ENCODE measurements at regions not wholly inside any gene's neighbourhood (a gene's known extent, or its start where the extent isn't known, plus 50 kb on each side); places are given as distances from the start of the nearest gene placed in this dataset.
"Not testable (repeated sequence)": the region's sequence is repeated elsewhere in the genome, so short reads cannot be mapped to it uniquely, and the experiment has no call there.

DNA sequence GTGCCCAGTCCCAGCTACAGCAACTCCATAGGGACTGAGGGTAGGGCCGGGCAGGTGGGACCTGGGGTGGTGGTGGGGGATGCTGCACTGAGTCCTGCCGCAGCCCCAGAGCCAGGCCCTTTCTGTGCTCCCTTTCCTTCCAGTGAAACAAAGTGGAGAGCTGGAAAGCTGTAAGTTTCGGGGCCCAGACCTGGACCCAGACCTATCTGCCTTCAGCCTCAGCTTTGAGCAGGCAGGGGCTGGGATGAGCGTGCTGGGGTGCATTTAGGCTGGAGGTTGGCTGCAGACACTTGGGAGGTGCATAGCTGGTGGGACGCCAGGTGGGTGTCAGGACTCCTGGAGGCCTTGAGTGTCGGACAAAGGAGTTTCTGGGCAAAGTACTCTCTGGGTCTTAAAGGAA is 92.7 kb upstream of the C1orf174 start:
- DNase-seq (ENCODE audit: low spot score) = no peak

DNA sequence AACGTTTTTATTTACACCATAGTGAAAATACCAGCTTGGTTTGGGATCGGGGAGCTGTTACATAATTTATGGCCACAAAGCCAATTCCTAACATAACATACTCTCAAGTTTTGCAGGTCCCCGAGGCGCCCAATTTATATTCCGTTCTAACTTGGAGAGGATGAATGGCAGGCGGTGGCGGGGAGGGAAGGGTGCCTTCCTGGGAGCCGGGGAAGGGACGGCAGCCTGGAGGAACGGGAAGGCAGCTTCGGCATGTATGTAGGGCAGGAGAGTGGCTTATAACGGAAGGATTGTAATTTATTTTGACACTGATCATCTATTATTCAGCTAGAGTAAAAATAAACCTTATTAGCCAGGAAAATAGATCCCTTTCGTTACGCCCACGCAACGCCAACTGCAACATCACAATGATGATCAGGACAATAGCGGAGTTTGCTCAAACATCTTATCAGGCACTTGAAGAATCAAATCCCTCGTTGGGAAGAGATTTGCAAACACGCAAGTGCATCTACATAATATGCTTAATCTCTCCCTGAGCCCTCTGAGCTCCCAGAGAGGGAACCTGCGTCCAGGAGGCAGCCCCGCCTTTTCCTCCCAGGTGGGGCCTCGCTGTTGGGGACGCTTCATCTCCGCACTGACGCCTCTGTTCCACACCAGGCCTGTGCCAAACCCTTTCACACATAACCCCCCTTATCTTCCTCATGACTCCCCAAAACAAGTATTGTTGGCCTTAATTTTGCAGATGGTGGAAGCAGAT is 93.7 kb upstream of the C1orf174 start:
- Histone ChIP-seq H3K36me3 (no peaks in the 10 kb centered on the region), H3K4me1 (no peaks in the 10 kb centered on the region), H3K27me3 (no peaks in the 10 kb centered on the region), H3K4me3 (no peak overlapping the region), H3K9me3 (peaks cover 0 to 8% of the 10 kb centered on the region in 2 donors), H3K27ac (no peak overlapping the region)
- no peak for DNase-seq (ENCODE audit: low spot score)
- TF ChIP-seq, protein P1, sequence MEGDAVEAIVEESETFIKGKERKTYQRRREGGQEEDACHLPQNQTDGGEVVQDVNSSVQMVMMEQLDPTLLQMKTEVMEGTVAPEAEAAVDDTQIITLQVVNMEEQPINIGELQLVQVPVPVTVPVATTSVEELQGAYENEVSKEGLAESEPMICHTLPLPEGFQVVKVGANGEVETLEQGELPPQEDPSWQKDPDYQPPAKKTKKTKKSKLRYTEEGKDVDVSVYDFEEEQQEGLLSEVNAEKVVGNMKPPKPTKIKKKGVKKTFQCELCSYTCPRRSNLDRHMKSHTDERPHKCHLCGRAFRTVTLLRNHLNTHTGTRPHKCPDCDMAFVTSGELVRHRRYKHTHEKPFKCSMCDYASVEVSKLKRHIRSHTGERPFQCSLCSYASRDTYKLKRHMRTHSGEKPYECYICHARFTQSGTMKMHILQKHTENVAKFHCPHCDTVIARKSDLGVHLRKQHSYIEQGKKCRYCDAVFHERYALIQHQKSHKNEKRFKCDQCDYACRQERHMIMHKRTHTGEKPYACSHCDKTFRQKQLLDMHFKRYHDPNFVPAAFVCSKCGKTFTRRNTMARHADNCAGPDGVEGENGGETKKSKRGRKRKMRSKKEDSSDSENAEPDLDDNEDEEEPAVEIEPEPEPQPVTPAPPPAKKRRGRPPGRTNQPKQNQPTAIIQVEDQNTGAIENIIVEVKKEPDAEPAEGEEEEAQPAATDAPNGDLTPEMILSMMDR (IDR thresholded peaks at IDR 0.05) = no peak

More for the DNA sequence above, 92.7 kb upstream of the C1orf174 start:
- H3K4me3 ChIP-seq = no peak overlapping the region
- H3K9me3 ChIP-seq = peaks cover 0 to 8% of the 10 kb centered on the region in 2 donors
- TF ChIP-seq, protein P1 (IDR thresholded peaks at IDR 0.05) = no peak
- no peaks in the 10 kb centered on the region for H3K36me3 ChIP-seq
- H3K4me1 ChIP-seq = no peaks in the 10 kb centered on the region
- no peaks in the 10 kb centered on the region for H3K27me3 ChIP-seq
- H3K27ac ChIP-seq = no peak overlapping the region

DNA sequence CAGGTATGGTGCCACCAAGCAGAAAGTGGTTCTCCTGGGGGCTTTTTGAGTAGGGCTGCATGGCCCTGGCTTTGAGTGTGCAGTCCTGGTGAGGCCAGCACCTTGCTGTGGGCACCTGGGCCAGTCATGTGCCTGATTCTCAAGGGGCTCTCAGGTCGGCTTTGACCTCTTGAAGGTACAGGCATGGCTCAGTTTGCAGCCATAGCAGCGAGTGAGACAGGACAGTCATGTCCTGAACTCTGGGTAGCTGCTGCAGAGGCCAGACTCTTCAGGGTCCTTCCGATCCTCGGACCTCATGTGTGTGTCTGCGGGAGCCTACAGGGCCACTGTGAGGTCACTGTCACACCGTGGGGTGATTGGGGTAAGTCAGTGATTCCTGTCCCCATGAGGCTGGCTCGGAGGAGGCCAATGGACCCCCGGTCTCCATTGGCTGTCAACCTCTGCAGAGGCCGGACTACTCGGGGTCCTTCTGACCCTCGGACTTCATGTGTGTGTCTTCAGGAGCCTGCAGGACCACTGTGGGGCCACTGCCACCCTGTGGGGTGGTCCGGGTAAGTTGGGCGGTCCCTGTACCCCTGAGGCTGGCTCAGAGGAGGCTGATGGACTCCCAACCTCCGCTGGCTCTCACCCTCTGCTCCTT is 95.2 kb upstream of the C1orf174 start:
- Histone ChIP-seq H3K9me3 (peaks cover 0 to 8% of the 10 kb centered on the region in 2 donors), H3K4me3 (no peak overlapping the region), H3K27ac (no peak overlapping the region), H3K4me1 (no peaks in the 10 kb centered on the region), H3K36me3 (no peaks in the 10 kb centered on the region), H3K27me3 (no peaks in the 10 kb centered on the region)
- DNase-seq (ENCODE audit: low spot score) = no peak
- TF ChIP-seq, protein P1 (IDR thresholded peaks at IDR 0.05) = no peak

DNA sequence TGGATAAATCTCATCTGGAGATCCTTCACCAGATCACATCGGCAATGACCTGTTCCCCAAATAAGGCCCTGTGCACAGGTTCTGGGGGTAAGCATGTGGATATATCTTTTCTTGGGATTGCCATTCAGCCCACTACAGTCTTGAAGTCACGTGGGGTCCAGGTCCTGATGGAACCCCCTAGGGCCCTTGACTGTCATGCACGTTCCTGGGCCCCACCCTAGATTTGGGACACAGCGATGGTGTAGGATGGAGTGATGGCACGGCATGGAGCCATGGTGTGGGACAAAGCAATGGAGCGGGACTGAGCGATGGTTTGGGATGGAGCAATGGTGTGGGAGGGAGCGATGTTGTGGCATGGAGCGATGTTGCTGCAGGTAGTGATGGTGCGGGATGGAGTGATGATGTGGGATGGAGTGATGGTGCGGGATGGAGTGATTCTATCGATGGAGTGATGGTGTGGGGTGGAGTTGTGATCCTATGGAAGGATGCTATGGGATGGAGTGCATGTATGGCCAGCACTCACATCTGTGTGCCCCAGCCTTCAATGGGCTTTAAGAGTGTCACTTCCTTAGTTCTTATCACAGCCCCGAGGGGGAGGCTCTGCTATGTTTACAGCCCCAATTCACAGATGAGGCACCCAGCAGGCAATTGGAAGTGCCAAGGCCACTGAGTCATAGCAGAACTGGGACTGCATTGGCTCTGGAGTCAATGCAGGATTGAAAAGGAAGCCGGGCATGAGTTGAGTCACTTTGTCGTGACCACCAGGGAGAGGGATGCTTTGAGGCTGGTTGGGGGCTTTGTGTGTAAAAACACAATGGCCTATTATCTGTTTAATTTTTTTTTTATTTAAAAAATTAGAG is 97.0 kb upstream of the C1orf174 start:
- no peak overlapping the region for H3K4me3 ChIP-seq
- no peaks in the 10 kb centered on the region for H3K27me3 ChIP-seq
- no peaks in the 10 kb centered on the region for H3K9me3 ChIP-seq
- no peak for DNase-seq (ENCODE audit: low spot score)
- TF ChIP-seq, protein P1 (IDR thresholded peaks at IDR 0.05) = no peak
- no peaks in the 10 kb centered on the region for H3K4me1 ChIP-seq
- H3K27ac ChIP-seq = no peak overlapping the region
- H3K36me3 ChIP-seq = no peaks in the 10 kb centered on the region

DNA sequence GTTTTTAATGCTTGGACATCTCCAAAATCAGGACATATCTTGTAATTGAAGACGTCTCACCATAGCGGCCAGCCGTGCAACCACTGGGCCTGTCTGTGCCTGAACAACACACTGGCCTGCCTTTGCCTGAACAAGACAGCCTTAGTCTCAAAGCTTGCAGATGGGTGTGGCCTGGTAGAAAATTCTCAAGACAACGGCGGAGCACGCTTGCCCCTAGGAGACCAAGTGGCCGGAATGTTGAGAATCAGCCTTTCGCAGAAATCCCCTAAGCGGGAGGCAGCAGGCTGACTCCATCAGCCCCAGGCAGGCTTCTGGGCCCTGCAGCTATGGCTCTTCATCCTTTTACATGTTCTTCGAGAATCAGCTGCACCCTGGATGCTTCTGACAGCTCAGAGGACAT is 98.0 kb upstream of the C1orf174 start:
- Histone ChIP-seq H3K27me3 (no peaks in the 10 kb centered on the region), H3K9me3 (no peaks in the 10 kb centered on the region), H3K36me3 (no peaks in the 10 kb centered on the region), H3K27ac (no peak overlapping the region), H3K4me3 (no peak overlapping the region), H3K4me1 (no peaks in the 10 kb centered on the region)
- no peak for DNase-seq (ENCODE audit: low spot score)
- TF ChIP-seq, protein P1 (IDR thresholded peaks at IDR 0.05) = no peak

DNA sequence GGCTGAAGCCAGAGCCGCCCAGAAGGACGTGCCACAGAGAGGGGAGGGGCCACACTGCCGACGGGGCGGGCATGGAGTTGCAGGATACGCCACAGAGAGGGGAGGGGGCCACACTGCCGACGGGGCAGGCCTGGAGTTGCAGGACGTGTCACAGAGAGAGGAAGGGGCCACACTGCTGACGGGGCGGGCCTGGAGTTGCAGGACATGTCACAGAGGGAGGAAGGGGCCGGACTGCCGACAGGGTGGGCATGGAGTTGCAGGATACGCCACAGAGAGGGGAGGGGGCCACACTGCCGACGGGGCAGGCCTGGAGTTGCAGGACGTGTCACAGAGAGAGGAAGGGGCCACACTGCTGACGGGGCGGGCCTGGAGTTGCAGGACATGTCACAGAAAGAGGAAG is 99.4 kb upstream of the C1orf174 start:
- not testable (repeated sequence) for H3K4me1 ChIP-seq; H3K27ac ChIP-seq; H3K9me3 ChIP-seq; H3K27me3 ChIP-seq; DNase-seq (ENCODE audit: low spot score); H3K4me3 ChIP-seq; H3K36me3 ChIP-seq
